Ishikawa (cell line): ENCODE measurements at regions not wholly inside any gene's neighbourhood (a gene's known extent, or its start where the extent isn't known, plus 50 kb on each side); places are given as distances from the start of the nearest gene placed in this dataset.

Source experiments
- CREB1 ChIP-seq: IDR thresholded peaks from 2 replicates; pipeline ENCODE4 v1.6.1; 2012; ENCODE audit warnings: low read depth
- EP300 ChIP-seq: IDR thresholded peaks from 2 replicates; pipeline ENCODE4 v1.6.1; 2012; ENCODE audit warnings: borderline replicate concordance
- RAD21 ChIP-seq: IDR thresholded peaks from 2 replicates; pipeline ENCODE4 v1.6.1; 2012; ENCODE audit warnings: low read depth
- TAF1 ChIP-seq: IDR thresholded peaks from 2 replicates; pipeline ENCODE4 v1.6.1; 2012; ENCODE audit warnings: low read depth, mild to moderate bottlenecking
- YY1 ChIP-seq: IDR thresholded peaks from 2 replicates; pipeline ENCODE4 v1.6.1; 2012; ENCODE audit warnings: low read depth

- TF ChIP-seq CREB1: no peak
- no peak for TF ChIP-seq YY1
- no peak for TF ChIP-seq TAF1
- TF ChIP-seq RAD21: no peak
- TF ChIP-seq EP300: no peak
Measured at GRCh38 chr9:119053070-119053469, 316.2 kb downstream of the BRINP1 start.
